GM23338 (cell line): ENCODE measurements at regions not wholly inside any gene's neighbourhood (a gene's known extent, or its start where the extent isn't known, plus 50 kb on each side); places are given as distances from the start of the nearest gene placed in this dataset.

Experiments
- ATAC-seq: fragments of 200-7000 bp; cut with Tn5 transposase; 3 replicates; pipeline ENCODE4 v1.9.1; 2020
- DNase-seq: peaks from one replicate; pipeline ENCODE4 v3.0.0-alpha.2; 2015; ENCODE audit warnings: low spot score
- H2AFZ ChIP-seq: fragments of 200-600 bp; sonication (generic); 2 replicates; pipeline ENCODE4 v1.8.0; 2016; ENCODE audit warnings: antibody characterized with exemption, mild to moderate bottlenecking, moderate library complexity
- H3F3A ChIP-seq: fragments of 200-600 bp; sonication (generic); replicated peaks from 2 replicates; pipeline ENCODE4 v1.8.0; 2017; ENCODE audit warnings: antibody characterized with exemption, mixed run types, low read depth
- H3K27ac ChIP-seq: fragments of 200-600 bp; sonication (generic); 2 replicates; pipeline ENCODE4 v1.6.1; 2016; ENCODE audit warnings: low read depth
- H3K27me3 ChIP-seq: fragments of 200-600 bp; sonication (generic); 2 replicates; pipeline ENCODE4 v1.8.0; 2016; ENCODE audit warnings: mild to moderate bottlenecking, mixed run types, moderate library complexity; ENCODE audit not compliant: insufficient read depth
- H3K36me3 ChIP-seq: fragments of 200-600 bp; sonication (generic); 2 replicates; pipeline ENCODE4 v1.8.0; 2016; ENCODE audit warnings: mild to moderate bottlenecking; ENCODE audit not compliant: insufficient read depth
- H3K4me1 ChIP-seq: fragments of 200-600 bp; sonication (generic); 2 replicates; pipeline ENCODE4 v1.8.0; 2016; ENCODE audit warnings: mild to moderate bottlenecking, moderate library complexity; ENCODE audit not compliant: insufficient read depth
- H3K4me2 ChIP-seq: fragments of 200-600 bp; sonication (generic); 2 replicates; pipeline ENCODE4 v1.7.1; 2017; ENCODE audit warnings: mixed run types
- H3K4me3 ChIP-seq: fragments of 200-600 bp; sonication (generic); 2 replicates; pipeline ENCODE4 v1.6.1; 2016; ENCODE audit warnings: mixed run types
- H3K79me2 ChIP-seq: fragments of 200-600 bp; sonication (generic); replicated peaks from 2 replicates; pipeline ENCODE4 v1.8.0; 2017; ENCODE audit warnings: mild to moderate bottlenecking; ENCODE audit not compliant: insufficient read depth
- H3K9me2 ChIP-seq: fragments of 200-600 bp; sonication (generic); 2 replicates; pipeline ENCODE4 v1.8.0; 2017; ENCODE audit not compliant: insufficient read depth
- H4K20me1 ChIP-seq: fragments of 200-600 bp; sonication (generic); replicated peaks from 2 replicates; pipeline ENCODE4 v1.8.0; 2017; ENCODE audit warnings: mild to moderate bottlenecking; ENCODE audit not compliant: insufficient read depth
- H3K27ac Mint-ChIP-seq: 2 replicates; pipeline ENCODE4 v1.8.0; 2020; ENCODE audit warnings: inconsistent platforms, mild to moderate bottlenecking, moderate library complexity, mixed read lengths
- H3K27me3 Mint-ChIP-seq: 3 replicates; pipeline ENCODE4 v1.8.0; 2022; ENCODE audit warnings: low read depth, mild to moderate bottlenecking, moderate library complexity, mixed read lengths, inconsistent platforms; ENCODE audit not compliant: insufficient read depth, poor library complexity
- H3K36me3 Mint-ChIP-seq: 3 replicates; pipeline ENCODE4 v1.8.0; 2021; ENCODE audit warnings: low read depth, mild to moderate bottlenecking, inconsistent platforms, moderate library complexity, mixed read lengths
- H3K4me1 Mint-ChIP-seq: 3 replicates; pipeline ENCODE4 v1.8.0; 2020; ENCODE audit warnings: mild to moderate bottlenecking, inconsistent platforms, mixed read lengths
- H3K4me3 Mint-ChIP-seq: 3 replicates; pipeline ENCODE4 v1.8.0; 2021; ENCODE audit warnings: moderate library complexity, mild to moderate bottlenecking, inconsistent platforms, mixed read lengths
- H3K9me3 Mint-ChIP-seq: 3 replicates; pipeline ENCODE4 v1.8.0; 2020; ENCODE audit warnings: moderate library complexity, mild to moderate bottlenecking, inconsistent platforms, mixed read lengths
- CREB1 ChIP-seq: fragments of 250-450 bp; sonication (Bioruptor Pico); IDR thresholded peaks from 2 replicates; pipeline ENCODE4 v1.5.0; 2020; ENCODE audit warnings: low read depth, mild to moderate bottlenecking, moderate library complexity
- CTCF ChIP-seq, 2 experiments: fragments of 200-600 bp in 1 of 2; sonication (generic) in 1 of 2; conservative IDR thresholded peaks; 2 replicates each; pipeline versions ENCODE4 v1.5.1 to v1.6.1; 2016 to 2017; ENCODE audit warnings: antibody characterized with exemption in 2 of 2, low read depth in 2 of 2, mild to moderate bottlenecking in 2 of 2, moderate library complexity in 1 of 2
- ETS1 ChIP-seq: IDR thresholded peaks from 2 replicates; pipeline ENCODE4 v1.6.1; 2016; ENCODE audit warnings: antibody characterized with exemption
- EZH2 ChIP-seq: fragments of 200-600 bp; sonication (generic); IDR thresholded peaks from one replicate; pipeline ENCODE4 v1.8.0; 2017; ENCODE audit warnings: antibody characterized with exemption, mild to moderate bottlenecking, low read depth; ENCODE audit not compliant: unreplicated experiment
- EZH2phosphoT487 ChIP-seq: fragments of 200-600 bp; sonication (generic); IDR thresholded peaks from one replicate; pipeline ENCODE4 v1.8.1; 2018; ENCODE audit warnings: antibody characterized with exemption; ENCODE audit not compliant: unreplicated experiment
- JUNB ChIP-seq: IDR thresholded peaks from one replicate; pipeline ENCODE4 v1.6.1; 2016; ENCODE audit warnings: antibody characterized with exemption; ENCODE audit not compliant: unreplicated experiment
- NANOG ChIP-seq: IDR thresholded peaks from 2 replicates; pipeline ENCODE4 v1.6.1; 2016; ENCODE audit warnings: antibody characterized with exemption, borderline replicate concordance
- POLR2AphosphoS5 ChIP-seq: IDR thresholded peaks from 2 replicates; pipeline ENCODE4 v1.6.1; 2016; ENCODE audit warnings: antibody characterized with exemption, low read depth
- STAT1 ChIP-seq: IDR thresholded peaks from one replicate; pipeline ENCODE4 v1.6.1; 2016; ENCODE audit warnings: antibody characterized with exemption; ENCODE audit not compliant: unreplicated experiment
- ZNF114 ChIP-seq: fragments of 250-450 bp; sonication (Bioruptor Pico); IDR thresholded peaks from 2 replicates; pipeline ENCODE4 v1.5.0; 2020; ENCODE audit warnings: mild to moderate bottlenecking, moderate library complexity
- ZNF331 ChIP-seq: fragments of 250-450 bp; sonication (Bioruptor Pico); IDR thresholded peaks from 2 replicates; pipeline ENCODE4 v1.5.0; 2020; ENCODE audit warnings: low read depth, mild to moderate bottlenecking, moderate library complexity
- TF ChIP-seq, protein P1 (sequence below): fragments of 250-450 bp; sonication (Bioruptor Pico); IDR thresholded peaks from 2 replicates; pipeline ENCODE4 v1.5.0; 2020; ENCODE audit warnings: mild to moderate bottlenecking, moderate library complexity
- TF ChIP-seq, protein P2 (sequence below): IDR thresholded peaks from one replicate; pipeline ENCODE4 v1.6.1; 2018; ENCODE audit warnings: antibody characterized with exemption; ENCODE audit not compliant: unreplicated experiment

- no peak for TF ChIP-seq ZNF114 (CRISPR knock-in tag)
- TF ChIP-seq ZNF331, result no peak
- TF ChIP-seq, protein P1, sequence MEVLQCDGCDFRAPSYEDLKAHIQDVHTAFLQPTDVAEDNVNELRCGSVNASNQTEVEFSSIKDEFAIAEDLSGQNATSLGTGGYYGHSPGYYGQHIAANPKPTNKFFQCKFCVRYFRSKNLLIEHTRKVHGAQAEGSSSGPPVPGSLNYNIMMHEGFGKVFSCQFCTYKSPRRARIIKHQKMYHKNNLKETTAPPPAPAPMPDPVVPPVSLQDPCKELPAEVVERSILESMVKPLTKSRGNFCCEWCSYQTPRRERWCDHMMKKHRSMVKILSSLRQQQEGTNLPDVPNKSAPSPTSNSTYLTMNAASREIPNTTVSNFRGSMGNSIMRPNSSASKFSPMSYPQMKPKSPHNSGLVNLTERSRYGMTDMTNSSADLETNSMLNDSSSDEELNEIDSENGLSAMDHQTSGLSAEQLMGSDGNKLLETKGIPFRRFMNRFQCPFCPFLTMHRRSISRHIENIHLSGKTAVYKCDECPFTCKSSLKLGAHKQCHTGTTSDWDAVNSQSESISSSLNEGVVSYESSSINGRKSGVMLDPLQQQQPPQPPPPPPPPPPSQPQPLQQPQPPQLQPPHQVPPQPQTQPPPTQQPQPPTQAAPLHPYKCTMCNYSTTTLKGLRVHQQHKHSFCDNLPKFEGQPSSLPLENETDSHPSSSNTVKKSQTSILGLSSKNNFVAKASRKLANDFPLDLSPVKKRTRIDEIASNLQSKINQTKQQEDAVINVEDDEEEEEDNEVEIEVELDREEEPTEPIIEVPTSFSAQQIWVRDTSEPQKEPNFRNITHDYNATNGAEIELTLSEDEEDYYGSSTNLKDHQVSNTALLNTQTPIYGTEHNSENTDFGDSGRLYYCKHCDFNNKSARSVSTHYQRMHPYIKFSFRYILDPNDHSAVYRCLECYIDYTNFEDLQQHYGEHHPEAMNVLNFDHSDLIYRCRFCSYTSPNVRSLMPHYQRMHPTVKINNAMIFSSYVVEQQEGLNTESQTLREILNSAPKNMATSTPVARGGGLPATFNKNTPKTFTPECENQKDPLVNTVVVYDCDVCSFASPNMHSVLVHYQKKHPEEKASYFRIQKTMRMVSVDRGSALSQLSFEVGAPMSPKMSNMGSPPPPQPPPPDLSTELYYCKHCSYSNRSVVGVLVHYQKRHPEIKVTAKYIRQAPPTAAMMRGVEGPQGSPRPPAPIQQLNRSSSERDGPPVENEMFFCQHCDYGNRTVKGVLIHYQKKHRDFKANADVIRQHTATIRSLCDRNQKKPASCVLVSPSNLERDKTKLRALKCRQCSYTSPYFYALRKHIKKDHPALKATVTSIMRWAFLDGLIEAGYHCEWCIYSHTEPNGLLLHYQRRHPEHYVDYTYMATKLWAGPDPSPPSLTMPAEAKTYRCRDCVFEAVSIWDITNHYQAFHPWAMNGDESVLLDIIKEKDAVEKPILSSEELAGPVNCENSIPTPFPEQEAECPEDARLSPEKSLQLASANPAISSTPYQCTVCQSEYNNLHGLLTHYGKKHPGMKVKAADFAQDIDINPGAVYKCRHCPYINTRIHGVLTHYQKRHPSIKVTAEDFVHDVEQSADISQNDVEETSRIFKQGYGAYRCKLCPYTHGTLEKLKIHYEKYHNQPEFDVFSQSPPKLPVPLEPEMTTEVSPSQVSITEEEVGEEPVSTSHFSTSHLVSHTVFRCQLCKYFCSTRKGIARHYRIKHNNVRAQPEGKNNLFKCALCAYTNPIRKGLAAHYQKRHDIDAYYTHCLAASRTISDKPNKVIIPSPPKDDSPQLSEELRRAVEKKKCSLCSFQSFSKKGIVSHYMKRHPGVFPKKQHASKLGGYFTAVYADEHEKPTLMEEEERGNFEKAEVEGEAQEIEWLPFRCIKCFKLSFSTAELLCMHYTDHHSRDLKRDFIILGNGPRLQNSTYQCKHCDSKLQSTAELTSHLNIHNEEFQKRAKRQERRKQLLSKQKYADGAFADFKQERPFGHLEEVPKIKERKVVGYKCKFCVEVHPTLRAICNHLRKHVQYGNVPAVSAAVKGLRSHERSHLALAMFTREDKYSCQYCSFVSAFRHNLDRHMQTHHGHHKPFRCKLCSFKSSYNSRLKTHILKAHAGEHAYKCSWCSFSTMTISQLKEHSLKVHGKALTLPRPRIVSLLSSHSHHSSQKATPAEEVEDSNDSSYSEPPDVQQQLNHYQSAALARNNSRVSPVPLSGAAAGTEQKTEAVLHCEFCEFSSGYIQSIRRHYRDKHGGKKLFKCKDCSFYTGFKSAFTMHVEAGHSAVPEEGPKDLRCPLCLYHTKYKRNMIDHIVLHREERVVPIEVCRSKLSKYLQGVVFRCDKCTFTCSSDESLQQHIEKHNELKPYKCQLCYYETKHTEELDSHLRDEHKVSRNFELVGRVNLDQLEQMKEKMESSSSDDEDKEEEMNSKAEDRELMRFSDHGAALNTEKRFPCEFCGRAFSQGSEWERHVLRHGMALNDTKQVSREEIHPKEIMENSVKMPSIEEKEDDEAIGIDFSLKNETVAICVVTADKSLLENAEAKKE (CRISPR knock-in tag), result no peak
- TF ChIP-seq POLR2AphosphoS5, result no peak
- no peak for TF ChIP-seq JUNB
- no peak for TF ChIP-seq ETS1
- TF ChIP-seq, protein P2, sequence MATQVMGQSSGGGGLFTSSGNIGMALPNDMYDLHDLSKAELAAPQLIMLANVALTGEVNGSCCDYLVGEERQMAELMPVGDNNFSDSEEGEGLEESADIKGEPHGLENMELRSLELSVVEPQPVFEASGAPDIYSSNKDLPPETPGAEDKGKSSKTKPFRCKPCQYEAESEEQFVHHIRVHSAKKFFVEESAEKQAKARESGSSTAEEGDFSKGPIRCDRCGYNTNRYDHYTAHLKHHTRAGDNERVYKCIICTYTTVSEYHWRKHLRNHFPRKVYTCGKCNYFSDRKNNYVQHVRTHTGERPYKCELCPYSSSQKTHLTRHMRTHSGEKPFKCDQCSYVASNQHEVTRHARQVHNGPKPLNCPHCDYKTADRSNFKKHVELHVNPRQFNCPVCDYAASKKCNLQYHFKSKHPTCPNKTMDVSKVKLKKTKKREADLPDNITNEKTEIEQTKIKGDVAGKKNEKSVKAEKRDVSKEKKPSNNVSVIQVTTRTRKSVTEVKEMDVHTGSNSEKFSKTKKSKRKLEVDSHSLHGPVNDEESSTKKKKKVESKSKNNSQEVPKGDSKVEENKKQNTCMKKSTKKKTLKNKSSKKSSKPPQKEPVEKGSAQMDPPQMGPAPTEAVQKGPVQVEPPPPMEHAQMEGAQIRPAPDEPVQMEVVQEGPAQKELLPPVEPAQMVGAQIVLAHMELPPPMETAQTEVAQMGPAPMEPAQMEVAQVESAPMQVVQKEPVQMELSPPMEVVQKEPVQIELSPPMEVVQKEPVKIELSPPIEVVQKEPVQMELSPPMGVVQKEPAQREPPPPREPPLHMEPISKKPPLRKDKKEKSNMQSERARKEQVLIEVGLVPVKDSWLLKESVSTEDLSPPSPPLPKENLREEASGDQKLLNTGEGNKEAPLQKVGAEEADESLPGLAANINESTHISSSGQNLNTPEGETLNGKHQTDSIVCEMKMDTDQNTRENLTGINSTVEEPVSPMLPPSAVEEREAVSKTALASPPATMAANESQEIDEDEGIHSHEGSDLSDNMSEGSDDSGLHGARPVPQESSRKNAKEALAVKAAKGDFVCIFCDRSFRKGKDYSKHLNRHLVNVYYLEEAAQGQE, result no peak
- TF ChIP-seq NANOG, result no peak
- no peak for TF ChIP-seq EZH2
- no peak for TF ChIP-seq CTCF (conservative IDR thresholded peaks at IDR 0.05; ENCODE audit: low read depth in 2 of 2)
- no peak for TF ChIP-seq EZH2phosphoT487
- TF ChIP-seq STAT1, result no peak
- no peak for TF ChIP-seq CREB1 (CRISPR knock-in tag)
- H3K9me3 Mint-ChIP-seq, result no peaks in the 10 kb centered on the region
- Histone ChIP-seq H2AFZ (no peak overlapping the region), H3K4me1 (no peaks in the 10 kb centered on the region), H3K36me3 (no peaks in the 10 kb centered on the region), H3K4me3 (no peak overlapping the region), H3K27ac (no peak overlapping the region), H3K27me3 (no peaks in the 10 kb centered on the region), H3F3A (no peaks in the 10 kb centered on the region), H3K79me2 (no peaks in the 10 kb centered on the region), H3K4me2 (no peak overlapping the region), H4K20me1 (0 out of 2 replicates have a peak, but pooled peaks cover 3% of the 10 kb centered on the region), H3K9me2 (peaks cover 8% of the 10 kb centered on the region)
- no peaks in the 10 kb centered on the region for H3K36me3 Mint-ChIP-seq
- no peak for DNase-seq
- no peak for ATAC-seq
- H3K27me3 Mint-ChIP-seq, result peaks cover 5% of the 10 kb centered on the region
- no peak overlapping the region for H3K27ac Mint-ChIP-seq
- H3K4me1 Mint-ChIP-seq, result peaks cover 2% of the 10 kb centered on the region; the same call in 2 of the 3 replicates
- no peak overlapping the region for H3K4me3 Mint-ChIP-seq
These were observed 50.2 kb upstream of the PGRMC2 start for GRCh38 chr4:128337863-128338262.
